ENCODE measurements at regions not wholly inside any gene's neighbourhood (a gene's known extent, or its start where the extent isn't known, plus 50 kb on each side); places are given as distances from the start of the nearest gene placed in this dataset.
"Not testable (repeated sequence)": the region's sequence is repeated elsewhere in the genome, so short reads cannot be mapped to it uniquely, and the experiment has no call there.

- DNase-seq: no peak
Measured at GRCh38 chr3:151675858-151676615, 57.7 kb upstream of the AADACL2 start.

GRCh38 chr3:151673974-151674373 lies 59.8 kb upstream of the AADACL2 start:
- DNase-seq: no peak

GRCh38 chr3:151667762-151668161 lies 66.0 kb upstream of the AADACL2 start:
- not testable (repeated sequence) for DNase-seq

- no peak for DNase-seq
Measured at GRCh38 chr3:151660885-151661284, 72.8 kb upstream of the AADACL2 start.

GRCh38 chr3:151644986-151645385 lies 88.7 kb upstream of the AADACL2 start:
- DNase-seq: no peak

- DNase-seq: no peak
Measured at GRCh38 chr3:151644020-151644620, 89.6 kb upstream of the AADACL2 start.

GRCh38 chr3:151639418-151639740 lies 94.3 kb upstream of the AADACL2 start:
- no peak for DNase-seq

- DNase-seq: no peak
Measured at GRCh38 chr3:151638555-151639417, 94.9 kb upstream of the AADACL2 start.

- DNase-seq: peak; percentile 50
Measured at GRCh38 chr3:151635905-151636304, 97.8 kb upstream of the AADACL2 start.

GRCh38 chr3:151631946-151632345 lies 101.8 kb upstream of the AADACL2 start:
- no peak for DNase-seq

- no peak for DNase-seq
Measured at GRCh38 chr3:151630938-151631441, 102.7 kb upstream of the AADACL2 start.

GRCh38 chr3:151630035-151630434 lies 103.7 kb upstream of the AADACL2 start:
- no peak for DNase-seq

GRCh38 chr3:151625586-151625985 lies 108.1 kb upstream of the AADACL2 start:
- no peak for DNase-seq

GRCh38 chr3:151625086-151625485 lies 108.6 kb upstream of the AADACL2 start:
- DNase-seq: no peak

GRCh38 chr3:151620071-151620470 lies 113.7 kb upstream of the AADACL2 start:
- DNase-seq: no peak

GRCh38 chr3:151615464-151615863 lies 118.3 kb upstream of the AADACL2 start:
- DNase-seq: no peak

GRCh38 chr3:151612115-151612514 lies 121.6 kb upstream of the AADACL2 start:
- no peak for DNase-seq

GRCh38 chr3:151611419-151611818 lies 122.3 kb upstream of the AADACL2 start:
- DNase-seq: no peak

- no peak for DNase-seq
Measured at GRCh38 chr3:151609491-151609890, 124.2 kb upstream of the AADACL2 start.

- no peak for DNase-seq
Measured at GRCh38 chr3:151604891-151605290, 128.8 kb upstream of the AADACL2 start.

GRCh38 chr3:151600783-151601182 lies 132.9 kb upstream of the AADACL2 start:
- DNase-seq: no peak

- DNase-seq: no peak
Measured at GRCh38 chr3:151599103-151599672, 134.5 kb upstream of the AADACL2 start.

GRCh38 chr3:151596940-151597339 lies 136.1 kb upstream of the IGSF10 start:
- DNase-seq: no peak
